Liver (tissue), 8 donors: ENCODE measurements at regions not wholly inside any gene's neighbourhood (a gene's known extent, or its start where the extent isn't known, plus 50 kb on each side); places are given as distances from the start of the nearest gene placed in this dataset.

Experiments
- DNase-seq: peaks from one replicate; pipeline ENCODE4 v3.0.0-alpha.2; 2017; ENCODE audit warnings: low spot score
- H3K27ac ChIP-seq, 2 donors: one replicate each; pipeline ENCODE4 v1.7.0; 2013; ENCODE audit warnings: inconsistent platforms in 2 of 2, low read length in 2 of 2, control low read depth in 1 of 2, low read depth in 1 of 2, mild to moderate bottlenecking in 1 of 2
- H3K27me3 ChIP-seq, 4 donors: one replicate each; pipeline versions ENCODE4 v1.6.1 to v1.7.0; 2013; ENCODE audit warnings: low read length in 3 of 4, inconsistent platforms in 1 of 4, mild to moderate bottlenecking in 1 of 4, moderate library complexity in 1 of 4; ENCODE audit not compliant: control insufficient read depth in 4 of 4, insufficient read depth in 4 of 4
- H3K36me3 ChIP-seq, 4 donors: one replicate each; pipeline versions ENCODE4 v1.6.1 to v1.7.0; 2013; ENCODE audit warnings: low read length in 3 of 4, mild to moderate bottlenecking in 3 of 4, low read depth in 1 of 4, moderate library complexity in 1 of 4; ENCODE audit not compliant: control insufficient read depth in 4 of 4, insufficient read depth in 3 of 4
- H3K4me1 ChIP-seq, 4 donors: one replicate each; pipeline versions ENCODE4 v1.6.1 to v1.7.0; 2013; ENCODE audit warnings: low read length in 3 of 4, mild to moderate bottlenecking in 3 of 4, moderate library complexity in 1 of 4; ENCODE audit not compliant: control insufficient read depth in 4 of 4, insufficient read depth in 4 of 4
- H3K4me3 ChIP-seq, 3 donors: one replicate each; pipeline versions ENCODE4 v1.6.1 to v1.7.0; 2013; ENCODE audit warnings: low read length in 3 of 3, control low read depth in 1 of 3, low read depth in 1 of 3, mild to moderate bottlenecking in 1 of 3
- H3K9ac ChIP-seq, 2 donors: one replicate each; pipeline ENCODE4 v1.7.0; 2013; ENCODE audit warnings: low read length in 2 of 2, mild to moderate bottlenecking in 2 of 2, moderate library complexity in 2 of 2, control low read depth in 1 of 2, low read depth in 1 of 2
- H3K9me3 ChIP-seq, 4 donors: one replicate each; pipeline versions ENCODE4 v1.6.1 to v1.7.0; 2013; ENCODE audit warnings: low read length in 3 of 4; ENCODE audit not compliant: control insufficient read depth in 4 of 4
- ATF3 ChIP-seq: IDR thresholded peaks from 2 replicates; pipeline ENCODE4 v1.6.1; 2016; ENCODE audit warnings: antibody characterized with exemption
- FOXA1 ChIP-seq: IDR thresholded peaks from 2 replicates; pipeline ENCODE4 v1.6.1; 2016; ENCODE audit warnings: antibody characterized with exemption
- FOXA2 ChIP-seq: IDR thresholded peaks from 2 replicates; pipeline ENCODE4 v1.6.1; 2016; ENCODE audit warnings: antibody characterized with exemption
- GABPA ChIP-seq, 2 donors: IDR thresholded peaks in 1 of 2; conservative IDR thresholded peaks in 1 of 2; 2 replicates each; pipeline ENCODE4 v1.6.1; 2016; ENCODE audit warnings: antibody characterized with exemption in 2 of 2, mild to moderate bottlenecking in 1 of 2, moderate library complexity in 1 of 2
- HNF4G ChIP-seq: IDR thresholded peaks from 2 replicates; pipeline ENCODE4 v1.6.1; 2016; ENCODE audit warnings: antibody characterized with exemption
- JUND ChIP-seq, 2 donors: IDR thresholded peaks; 2 replicates each; pipeline ENCODE4 v1.6.1; 2016; ENCODE audit warnings: antibody characterized with exemption in 2 of 2
- RAD21 ChIP-seq, 2 donors: IDR thresholded peaks; 2 replicates each; pipeline ENCODE4 v1.6.1; 2016; ENCODE audit warnings: antibody characterized with exemption in 2 of 2, mild to moderate bottlenecking in 2 of 2
- REST ChIP-seq: IDR thresholded peaks from 2 replicates; pipeline ENCODE4 v1.6.1; 2016; ENCODE audit warnings: antibody characterized with exemption, mild to moderate bottlenecking
- RXRA ChIP-seq, 2 donors: IDR thresholded peaks; 2 replicates each; pipeline ENCODE4 v1.6.1; 2017 to 2018; ENCODE audit warnings: antibody characterized with exemption in 2 of 2, mild to moderate bottlenecking in 1 of 2
- SP1 ChIP-seq: IDR thresholded peaks from 2 replicates; pipeline ENCODE4 v1.6.1; 2018; ENCODE audit warnings: antibody characterized with exemption, mild to moderate bottlenecking
- TAF1 ChIP-seq: conservative IDR thresholded peaks from 2 replicates; pipeline ENCODE4 v1.6.1; 2016; ENCODE audit warnings: antibody characterized with exemption, mild to moderate bottlenecking
- YY1 ChIP-seq: IDR thresholded peaks from 2 replicates; pipeline ENCODE4 v1.6.1; 2016; ENCODE audit warnings: antibody characterized with exemption, mild to moderate bottlenecking
- WGBS: extraction: QIAGEN DNeasy Blood & Tissue Kit; methylation state at CpG from one replicate; pipeline ENCODE4 v1.1.7; 2013; 5-methylcytosine and 5-hydroxymethylcytosine counted together
- TF ChIP-seq, protein P1 (sequence below): IDR thresholded peaks from 2 replicates; pipeline ENCODE4 v1.6.1; 2016; ENCODE audit warnings: antibody characterized with exemption
- TF ChIP-seq, protein P2 (sequence below): fragments of 150-350 bp; IDR thresholded peaks from 2 replicates; pipeline ENCODE4 v1.5.1; 2017; ENCODE audit warnings: improper control_type of control experiment, low read depth, low read length; ENCODE audit not compliant: missing input control
- donor health status: healthy.
- donor health status: healthy.
- donor health status: healthy.
- donor health status: healthy.
- donor health status: healthy.

GRCh38 chr18:44117821-44118220 is 562.9 kb upstream of the SETBP1 start:
- H3K9me3 ChIP-seq, result no peaks in the 10 kb centered on the region
- no peak overlapping the region for H3K4me3 ChIP-seq
- no peaks in the 10 kb centered on the region for H3K4me1 ChIP-seq
- no peak for DNase-seq
- no peak overlapping the region for H3K9ac ChIP-seq
- H3K27ac ChIP-seq, result no peak overlapping the region
- TF ChIP-seq SP1, result no peak
- no peak for TF ChIP-seq ATF3
- TF ChIP-seq, protein P1, sequence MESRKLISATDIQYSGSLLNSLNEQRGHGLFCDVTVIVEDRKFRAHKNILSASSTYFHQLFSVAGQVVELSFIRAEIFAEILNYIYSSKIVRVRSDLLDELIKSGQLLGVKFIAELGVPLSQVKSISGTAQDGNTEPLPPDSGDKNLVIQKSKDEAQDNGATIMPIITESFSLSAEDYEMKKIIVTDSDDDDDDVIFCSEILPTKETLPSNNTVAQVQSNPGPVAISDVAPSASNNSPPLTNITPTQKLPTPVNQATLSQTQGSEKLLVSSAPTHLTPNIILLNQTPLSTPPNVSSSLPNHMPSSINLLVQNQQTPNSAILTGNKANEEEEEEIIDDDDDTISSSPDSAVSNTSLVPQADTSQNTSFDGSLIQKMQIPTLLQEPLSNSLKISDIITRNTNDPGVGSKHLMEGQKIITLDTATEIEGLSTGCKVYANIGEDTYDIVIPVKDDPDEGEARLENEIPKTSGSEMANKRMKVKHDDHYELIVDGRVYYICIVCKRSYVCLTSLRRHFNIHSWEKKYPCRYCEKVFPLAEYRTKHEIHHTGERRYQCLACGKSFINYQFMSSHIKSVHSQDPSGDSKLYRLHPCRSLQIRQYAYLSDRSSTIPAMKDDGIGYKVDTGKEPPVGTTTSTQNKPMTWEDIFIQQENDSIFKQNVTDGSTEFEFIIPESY, result no peak
- no peak for TF ChIP-seq FOXA2
- no peak for TF ChIP-seq REST
- TF ChIP-seq JUND (IDR thresholded peaks at IDR 0.05), result no peak
- TF ChIP-seq GABPA (IDR thresholded peaks at IDR 0.05 in 1 of 2, conservative IDR thresholded peaks at IDR 0.05 in 1 of 2), result no peak
- TF ChIP-seq FOXA1, result no peak
- no peak for TF ChIP-seq YY1
- TF ChIP-seq, protein P2, sequence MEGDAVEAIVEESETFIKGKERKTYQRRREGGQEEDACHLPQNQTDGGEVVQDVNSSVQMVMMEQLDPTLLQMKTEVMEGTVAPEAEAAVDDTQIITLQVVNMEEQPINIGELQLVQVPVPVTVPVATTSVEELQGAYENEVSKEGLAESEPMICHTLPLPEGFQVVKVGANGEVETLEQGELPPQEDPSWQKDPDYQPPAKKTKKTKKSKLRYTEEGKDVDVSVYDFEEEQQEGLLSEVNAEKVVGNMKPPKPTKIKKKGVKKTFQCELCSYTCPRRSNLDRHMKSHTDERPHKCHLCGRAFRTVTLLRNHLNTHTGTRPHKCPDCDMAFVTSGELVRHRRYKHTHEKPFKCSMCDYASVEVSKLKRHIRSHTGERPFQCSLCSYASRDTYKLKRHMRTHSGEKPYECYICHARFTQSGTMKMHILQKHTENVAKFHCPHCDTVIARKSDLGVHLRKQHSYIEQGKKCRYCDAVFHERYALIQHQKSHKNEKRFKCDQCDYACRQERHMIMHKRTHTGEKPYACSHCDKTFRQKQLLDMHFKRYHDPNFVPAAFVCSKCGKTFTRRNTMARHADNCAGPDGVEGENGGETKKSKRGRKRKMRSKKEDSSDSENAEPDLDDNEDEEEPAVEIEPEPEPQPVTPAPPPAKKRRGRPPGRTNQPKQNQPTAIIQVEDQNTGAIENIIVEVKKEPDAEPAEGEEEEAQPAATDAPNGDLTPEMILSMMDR, result no peak
- no peak for TF ChIP-seq HNF4G
- TF ChIP-seq TAF1, result no peak
- H3K36me3 ChIP-seq, result no peaks in the 10 kb centered on the region
- no peaks in the 10 kb centered on the region for H3K27me3 ChIP-seq

- Histone ChIP-seq H3K27ac (no peak overlapping the region), H3K4me3 (no peak overlapping the region), H3K27me3 (no peaks in the 10 kb centered on the region), H3K9me3 (no peaks in the 10 kb centered on the region), H3K4me1 (no peaks in the 10 kb centered on the region), H3K36me3 (no peaks in the 10 kb centered on the region), H3K9ac (no peak overlapping the region)
- TF ChIP-seq RAD21 (IDR thresholded peaks at IDR 0.05) (no peak), RXRA (IDR thresholded peaks at IDR 0.05) (no peak), FOXA1 (no peak)
- DNase-seq, result no peak
- WGBS, result 73% methylated on average over 2 of the region's 2 CpGs
Measured at GRCh38 chr18:44119607-44120006, 561.1 kb upstream of the SETBP1 start.
